ENCODE measurements at regions not wholly inside any gene's neighbourhood (a gene's known extent, or its start where the extent isn't known, plus 50 kb on each side); places are given as distances from the start of the nearest gene placed in this dataset.

DNA sequence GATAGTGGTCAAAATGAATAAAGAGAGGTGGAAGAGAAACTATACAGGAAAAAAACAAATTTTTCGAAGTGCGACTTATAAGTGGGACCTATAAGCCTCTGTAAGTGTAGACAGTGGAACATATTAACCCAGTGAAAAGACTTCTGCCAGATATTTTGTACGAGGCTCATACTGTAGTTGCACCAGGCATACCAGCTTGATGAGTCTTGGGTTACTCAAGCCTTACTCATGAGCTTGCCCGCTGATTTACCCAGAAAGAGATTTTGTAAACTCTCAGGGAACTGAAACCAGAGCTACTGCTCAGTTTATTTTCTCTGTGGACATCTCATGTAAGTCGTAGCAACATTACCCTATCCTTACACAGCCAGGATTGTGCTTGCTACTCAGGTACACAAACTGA, 708.0 kb upstream of the SOX9 start:
- TF ChIP-seq, protein P1, sequence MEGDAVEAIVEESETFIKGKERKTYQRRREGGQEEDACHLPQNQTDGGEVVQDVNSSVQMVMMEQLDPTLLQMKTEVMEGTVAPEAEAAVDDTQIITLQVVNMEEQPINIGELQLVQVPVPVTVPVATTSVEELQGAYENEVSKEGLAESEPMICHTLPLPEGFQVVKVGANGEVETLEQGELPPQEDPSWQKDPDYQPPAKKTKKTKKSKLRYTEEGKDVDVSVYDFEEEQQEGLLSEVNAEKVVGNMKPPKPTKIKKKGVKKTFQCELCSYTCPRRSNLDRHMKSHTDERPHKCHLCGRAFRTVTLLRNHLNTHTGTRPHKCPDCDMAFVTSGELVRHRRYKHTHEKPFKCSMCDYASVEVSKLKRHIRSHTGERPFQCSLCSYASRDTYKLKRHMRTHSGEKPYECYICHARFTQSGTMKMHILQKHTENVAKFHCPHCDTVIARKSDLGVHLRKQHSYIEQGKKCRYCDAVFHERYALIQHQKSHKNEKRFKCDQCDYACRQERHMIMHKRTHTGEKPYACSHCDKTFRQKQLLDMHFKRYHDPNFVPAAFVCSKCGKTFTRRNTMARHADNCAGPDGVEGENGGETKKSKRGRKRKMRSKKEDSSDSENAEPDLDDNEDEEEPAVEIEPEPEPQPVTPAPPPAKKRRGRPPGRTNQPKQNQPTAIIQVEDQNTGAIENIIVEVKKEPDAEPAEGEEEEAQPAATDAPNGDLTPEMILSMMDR (IDR thresholded peaks at IDR 0.05; ENCODE audit: insufficient read depth, low read length, poor library complexity, severe bottlenecking): no peak
- TF ChIP-seq EZH2phosphoT487 (conservative IDR thresholded peaks at IDR 0.05; ENCODE audit: low read length): no peak
